Testis (tissue), 2 donors: ENCODE measurements at regions not wholly inside any gene's neighbourhood (a gene's known extent, or its start where the extent isn't known, plus 50 kb on each side); places are given as distances from the start of the nearest gene placed in this dataset.

Experiments
- DNase-seq: peaks from one replicate; pipeline ENCODE4 v3.0.0-alpha.2; 2019
- H3K27ac ChIP-seq, 2 donors: fragments of 200-600 bp; sonication (generic); one replicate each; pipeline ENCODE4 v1.5.1; 2019
- H3K27me3 ChIP-seq: fragments of 200-600 bp; sonication (generic); one replicate; pipeline ENCODE4 v1.5.1; 2019
- H3K36me3 ChIP-seq: fragments of 200-600 bp; sonication (generic); one replicate; pipeline ENCODE4 v1.5.1; 2017; ENCODE audit warnings: low read depth; ENCODE audit errors: missing control alignments
- H3K4me1 ChIP-seq: fragments of 200-600 bp; sonication (generic); one replicate; pipeline ENCODE4 v1.5.1; 2019
- H3K4me3 ChIP-seq, 2 donors: fragments of 200-600 bp; sonication (generic); one replicate each; pipeline ENCODE4 v1.5.1; 2017 to 2019
- H3K9me3 ChIP-seq: fragments of 200-600 bp; sonication (generic); one replicate; pipeline ENCODE4 v1.5.1; 2017
- CTCF ChIP-seq, 3 experiments: fragments of 450-650 bp in 2 of 3; fragments of 200-600 bp in 1 of 3; sonication (generic) in 1 of 3; IDR thresholded peaks; one replicate each; pipeline ENCODE4 v1.5.1; 2016 to 2019; ENCODE audit warnings: antibody characterized with exemption in 3 of 3, mild to moderate bottlenecking in 2 of 3, moderate library complexity in 1 of 3
- POLR2A ChIP-seq: fragments of 450-650 bp; IDR thresholded peaks from one replicate; pipeline ENCODE4 v1.6.1; 2017; ENCODE audit warnings: antibody characterized with exemption, mild to moderate bottlenecking, moderate library complexity
- WGBS, 2 donors: methylation state at CpG; one replicate each; pipeline ENCODE4 v1.1.5; 2018; 5-methylcytosine and 5-hydroxymethylcytosine counted together
- intact Hi-C: fragments of 100-400 bp; cut with DNase I; formaldehyde crosslinking; loops from one replicate; pipeline ENCODE4 v1.15.1; 2023; ENCODE audit warnings: low total_unique reads

GRCh38 chr9:81849631-81850259 lies 78.5 kb upstream of the SPATA31D4 start:
- TF ChIP-seq CTCF (IDR thresholded peaks at IDR 0.05), result no peak
- no peak for TF ChIP-seq POLR2A
- Histone ChIP-seq H3K4me3 (no peak overlapping the region), H3K36me3 (no peaks in the 10 kb centered on the region), H3K9me3 (no peaks in the 10 kb centered on the region), H3K4me1 (no peaks in the 10 kb centered on the region), H3K27me3 (no peaks in the 10 kb centered on the region), H3K27ac (no peak overlapping the region)
- intact Hi-C loops, result no loop called here
- 82 to 90% methylated on average over 8 of the region's 8 CpGs for WGBS, 2 donors
- no peak for DNase-seq

GRCh38 chr9:81850724-81851123 lies 77.5 kb upstream of the SPATA31D4 start:
- no peaks in the 10 kb centered on the region for H3K27me3 ChIP-seq
- TF ChIP-seq POLR2A (no peak), CTCF (IDR thresholded peaks at IDR 0.05) (no peak)
- H3K36me3 ChIP-seq, result no peaks in the 10 kb centered on the region
- DNase-seq, result no peak
- no peak overlapping the region for H3K4me3 ChIP-seq
- intact Hi-C loops, result no loop called here
- H3K4me1 ChIP-seq, result no peaks in the 10 kb centered on the region
- no peak overlapping the region for H3K27ac ChIP-seq
- 84 to 91% methylated on average over 6 of the region's 6 CpGs for WGBS, 2 donors
- no peaks in the 10 kb centered on the region for H3K9me3 ChIP-seq

GRCh38 chr9:81851340-81851739 lies 76.9 kb upstream of the SPATA31D4 start:
- Histone ChIP-seq H3K27ac (no peak overlapping the region), H3K9me3 (no peaks in the 10 kb centered on the region), H3K4me1 (no peaks in the 10 kb centered on the region), H3K4me3 (no peak overlapping the region), H3K36me3 (no peaks in the 10 kb centered on the region), H3K27me3 (no peaks in the 10 kb centered on the region)
- no peak for DNase-seq
- WGBS, 2 donors, result 60 to 74% methylated on average over 5 of the region's 5 CpGs
- TF ChIP-seq CTCF (IDR thresholded peaks at IDR 0.05), result no peak
- no peak for TF ChIP-seq POLR2A
- intact Hi-C loops, result no loop called here

GRCh38 chr9:81852820-81853219 lies 75.4 kb upstream of the SPATA31D4 start:
- no peak for DNase-seq
- intact Hi-C loops, result no loop called here
- Histone ChIP-seq H3K27ac (no peak overlapping the region), H3K4me1 (no peaks in the 10 kb centered on the region), H3K27me3 (no peaks in the 10 kb centered on the region), H3K9me3 (no peaks in the 10 kb centered on the region), H3K36me3 (no peaks in the 10 kb centered on the region), H3K4me3 (no peak overlapping the region)
- 94 to 100% methylated on average over 1 of the region's 1 CpG for WGBS, 2 donors
- no peak for TF ChIP-seq CTCF (IDR thresholded peaks at IDR 0.05)
- no peak for TF ChIP-seq POLR2A

GRCh38 chr9:81855538-81855937 lies 72.7 kb upstream of the SPATA31D4 start:
- Histone ChIP-seq H3K4me1 (no peaks in the 10 kb centered on the region), H3K9me3 (no peaks in the 10 kb centered on the region), H3K27ac (no peak overlapping the region), H3K36me3 (no peaks in the 10 kb centered on the region), H3K27me3 (no peaks in the 10 kb centered on the region), H3K4me3 (no peak overlapping the region)
- no peak for TF ChIP-seq POLR2A
- no peak for TF ChIP-seq CTCF (IDR thresholded peaks at IDR 0.05)
- DNase-seq, result no peak
- 76 to 80% methylated on average over 2 of the region's 2 CpGs for WGBS, 2 donors
- intact Hi-C loops, result no loop called here
